ENCODE measurements at regions not wholly inside any gene's neighbourhood (a gene's known extent, or its start where the extent isn't known, plus 50 kb on each side); places are given as distances from the start of the nearest gene placed in this dataset.

DNA sequence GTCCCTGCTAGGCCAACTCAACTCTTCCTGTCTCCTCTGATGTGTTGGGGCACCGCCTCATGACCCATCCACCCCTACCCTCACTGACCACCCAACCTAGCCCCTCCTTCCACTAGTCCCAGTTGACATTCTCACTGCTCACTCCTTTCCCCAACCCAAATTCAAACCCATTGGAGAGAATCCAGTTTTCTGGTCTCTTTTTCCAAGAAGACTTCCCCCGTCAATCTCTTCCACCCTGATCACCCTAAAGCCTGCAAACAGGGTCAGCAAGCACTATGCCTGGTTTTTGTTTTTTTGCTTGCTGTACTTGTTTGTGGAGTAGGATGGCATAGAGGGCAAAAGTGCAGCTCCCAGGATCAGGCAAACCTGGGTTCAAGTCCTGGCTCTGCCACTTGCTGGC lies 176.6 kb upstream of the PPP2R3A start:
- Histone ChIP-seq H3K36me3 (no peaks in the 10 kb centered on the region), H3K4me3 (no peak overlapping the region), H3K4me1 (no peaks in the 10 kb centered on the region), H3K9me3 (no peaks in the 10 kb centered on the region), H3K27me3 (no peaks in the 10 kb centered on the region), H3K27ac (no peak overlapping the region)
- intact Hi-C loops (cut with DNase I) = no loop called here
- no peak for DNase-seq (ENCODE audit: extremely low spot score in 2 of 2)
- TF ChIP-seq POLR2AphosphoS5 (IDR thresholded peaks at IDR 0.05; ENCODE audit: insufficient read depth in 1 of 2, low read depth in 1 of 2) (no peak), POLR2A (IDR thresholded peaks at IDR 0.05) (no peak)
- TF ChIP-seq, protein P1, sequence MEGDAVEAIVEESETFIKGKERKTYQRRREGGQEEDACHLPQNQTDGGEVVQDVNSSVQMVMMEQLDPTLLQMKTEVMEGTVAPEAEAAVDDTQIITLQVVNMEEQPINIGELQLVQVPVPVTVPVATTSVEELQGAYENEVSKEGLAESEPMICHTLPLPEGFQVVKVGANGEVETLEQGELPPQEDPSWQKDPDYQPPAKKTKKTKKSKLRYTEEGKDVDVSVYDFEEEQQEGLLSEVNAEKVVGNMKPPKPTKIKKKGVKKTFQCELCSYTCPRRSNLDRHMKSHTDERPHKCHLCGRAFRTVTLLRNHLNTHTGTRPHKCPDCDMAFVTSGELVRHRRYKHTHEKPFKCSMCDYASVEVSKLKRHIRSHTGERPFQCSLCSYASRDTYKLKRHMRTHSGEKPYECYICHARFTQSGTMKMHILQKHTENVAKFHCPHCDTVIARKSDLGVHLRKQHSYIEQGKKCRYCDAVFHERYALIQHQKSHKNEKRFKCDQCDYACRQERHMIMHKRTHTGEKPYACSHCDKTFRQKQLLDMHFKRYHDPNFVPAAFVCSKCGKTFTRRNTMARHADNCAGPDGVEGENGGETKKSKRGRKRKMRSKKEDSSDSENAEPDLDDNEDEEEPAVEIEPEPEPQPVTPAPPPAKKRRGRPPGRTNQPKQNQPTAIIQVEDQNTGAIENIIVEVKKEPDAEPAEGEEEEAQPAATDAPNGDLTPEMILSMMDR (IDR thresholded peaks at IDR 0.05) = no peak

DNA sequence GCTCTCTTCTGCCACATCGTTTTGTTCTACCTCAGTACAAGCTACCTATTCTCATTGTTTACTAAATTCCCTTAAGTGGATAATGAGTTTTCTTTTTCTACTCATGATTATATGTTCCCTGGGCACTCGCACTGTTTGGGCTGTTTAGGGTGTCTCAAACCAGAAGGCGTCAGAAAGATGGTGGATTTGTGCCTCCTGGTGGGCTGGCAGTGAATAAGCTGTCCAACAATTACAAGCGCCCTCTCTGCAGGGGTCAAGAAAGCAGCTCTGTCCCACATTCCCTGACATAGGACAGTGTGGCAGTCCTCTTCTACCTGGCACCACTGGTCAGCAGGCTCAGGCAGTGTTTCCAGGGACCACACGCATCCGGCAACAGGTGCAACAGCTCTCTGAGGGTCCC lies 173.4 kb upstream of the PPP2R3A start:
- Histone ChIP-seq H3K27me3 (no peaks in the 10 kb centered on the region), H3K4me3 (no peak overlapping the region), H3K27ac (no peak overlapping the region), H3K36me3 (no peaks in the 10 kb centered on the region), H3K4me1 (no peaks in the 10 kb centered on the region), H3K9me3 (no peaks in the 10 kb centered on the region)
- no peak for DNase-seq (ENCODE audit: extremely low spot score in 2 of 2)
- intact Hi-C loops (cut with DNase I) = no loop called here
- TF ChIP-seq, protein P1 (IDR thresholded peaks at IDR 0.05) = no peak
- no peak for TF ChIP-seq POLR2A (IDR thresholded peaks at IDR 0.05)
- no peak for TF ChIP-seq POLR2AphosphoS5 (IDR thresholded peaks at IDR 0.05; ENCODE audit: insufficient read depth in 1 of 2, low read depth in 1 of 2)

DNA sequence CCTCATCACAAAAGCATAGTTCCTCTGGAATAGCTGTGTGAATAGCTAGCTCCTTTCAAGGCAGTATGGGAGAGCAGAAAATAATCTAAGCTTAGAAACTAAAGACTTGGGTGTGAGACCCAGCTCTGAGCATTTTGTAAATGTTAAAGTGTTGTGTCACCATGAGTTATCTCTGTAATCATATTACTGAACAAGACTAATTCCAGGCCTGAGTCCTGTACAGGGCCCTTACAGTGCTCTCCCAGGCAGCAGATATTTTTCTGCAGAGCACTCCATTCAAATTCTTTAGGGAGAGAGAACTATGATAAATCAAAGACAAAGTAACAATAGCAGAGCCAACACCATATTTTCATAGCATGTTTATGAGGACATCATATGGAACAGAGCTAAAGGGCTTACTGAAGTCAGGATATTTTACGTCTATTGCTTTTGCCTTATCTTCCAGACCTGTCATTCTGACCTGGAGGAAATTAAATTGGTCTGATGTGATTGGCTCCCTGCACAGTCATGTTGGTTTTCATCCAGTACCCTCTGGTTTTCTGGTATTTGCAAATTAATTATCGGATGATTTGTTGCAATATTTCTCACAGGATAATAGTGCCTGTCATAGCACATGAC lies 172.6 kb upstream of the PPP2R3A start:
- TF ChIP-seq POLR2AphosphoS5 (IDR thresholded peaks at IDR 0.05; ENCODE audit: insufficient read depth in 1 of 2, low read depth in 1 of 2) = no peak
- TF ChIP-seq POLR2A (IDR thresholded peaks at IDR 0.05) = no peak
- TF ChIP-seq, protein P1 (IDR thresholded peaks at IDR 0.05) = no peak
- H3K9me3 ChIP-seq = no peaks in the 10 kb centered on the region
- H3K4me3 ChIP-seq = no peak overlapping the region
- intact Hi-C loops (cut with DNase I) = no loop called here
- no peak overlapping the region for H3K27ac ChIP-seq
- H3K27me3 ChIP-seq = no peaks in the 10 kb centered on the region
- H3K4me1 ChIP-seq = no peaks in the 10 kb centered on the region
- DNase-seq (ENCODE audit: extremely low spot score in 2 of 2) = no peak
- no peaks in the 10 kb centered on the region for H3K36me3 ChIP-seq

GRCh38 chr3:135800071-135800549 lies 165.4 kb upstream of the PPP2R3A start:
- TF ChIP-seq POLR2AphosphoS5 (IDR thresholded peaks at IDR 0.05; ENCODE audit: insufficient read depth in 1 of 2, low read depth in 1 of 2) = no peak
- TF ChIP-seq POLR2A (IDR thresholded peaks at IDR 0.05) = no peak
- TF ChIP-seq, protein P1 (IDR thresholded peaks at IDR 0.05) = no peak
- no peaks in the 10 kb centered on the region for H3K27me3 ChIP-seq
- peak in 1 of 2 donors; percentile 70 for DNase-seq (ENCODE audit: extremely low spot score in 2 of 2)
- H3K4me1 ChIP-seq = no peaks in the 10 kb centered on the region
- no peak overlapping the region for H3K4me3 ChIP-seq
- H3K9me3 ChIP-seq = no peaks in the 10 kb centered on the region
- no peaks in the 10 kb centered on the region for H3K36me3 ChIP-seq
- intact Hi-C loops (cut with DNase I) = no loop called here
- no peak overlapping the region for H3K27ac ChIP-seq

- no peak for DNase-seq (ENCODE audit: extremely low spot score in 2 of 2)
Observed at GRCh38 chr3:135801018-135801417, 164.5 kb upstream of the PPP2R3A start.

More at GRCh38 chr3:135801018-135801417, 164.5 kb upstream of the PPP2R3A start:
- TF ChIP-seq, protein P1 (IDR thresholded peaks at IDR 0.05) = no peak
- TF ChIP-seq POLR2A (IDR thresholded peaks at IDR 0.05) = no peak
- no peak for TF ChIP-seq POLR2AphosphoS5 (IDR thresholded peaks at IDR 0.05; ENCODE audit: insufficient read depth in 1 of 2, low read depth in 1 of 2)
- intact Hi-C loops (cut with DNase I) = no loop called here
- no peaks in the 10 kb centered on the region for H3K27me3 ChIP-seq
- no peaks in the 10 kb centered on the region for H3K36me3 ChIP-seq
- no peaks in the 10 kb centered on the region for H3K4me1 ChIP-seq
- H3K27ac ChIP-seq = no peak overlapping the region
- no peak overlapping the region for H3K4me3 ChIP-seq
- no peaks in the 10 kb centered on the region for H3K9me3 ChIP-seq
